ENCODE measurements at regions not wholly inside any gene's neighbourhood (a gene's known extent, or its start where the extent isn't known, plus 50 kb on each side); places are given as distances from the start of the nearest gene placed in this dataset.

- TF ChIP-seq CTCF (conservative IDR thresholded peaks at IDR 0.05 in 1 of 2, IDR thresholded peaks at IDR 0.05 in 1 of 2; ENCODE audit: low read depth in 1 of 2, low read length in 2 of 2) (no peak), EZH2 (IDR thresholded peaks at IDR 0.05; ENCODE audit: low read length, missing control alignments) (no peak)
Measured at GRCh38 chr2:157203651-157204050, 53.9 kb upstream of the GALNT5 start.

Measured in fibroblast of lung (primary cell).